ENCODE measurements at regions not wholly inside any gene's neighbourhood (a gene's known extent, or its start where the extent isn't known, plus 50 kb on each side); places are given as distances from the start of the nearest gene placed in this dataset.

DNA sequence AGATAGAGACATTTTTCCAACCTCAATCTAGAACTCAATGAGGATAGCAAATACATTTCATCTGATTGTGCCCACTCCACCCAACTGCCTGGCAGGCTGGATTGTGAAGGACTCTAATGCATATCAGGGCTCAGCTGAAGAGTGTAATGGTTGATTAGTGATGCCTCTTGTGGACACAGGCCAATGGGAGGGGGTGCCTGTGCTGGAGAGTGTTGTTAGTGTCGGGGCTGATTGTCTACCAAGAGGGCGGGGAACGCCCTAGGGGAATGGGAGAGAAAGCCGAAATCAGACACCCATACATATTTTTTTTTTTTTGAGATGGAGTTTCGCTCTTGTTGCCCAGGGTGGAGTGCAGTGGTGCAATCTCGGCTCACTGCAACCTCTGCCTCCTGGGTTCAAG lies 103.7 kb upstream of the SALL4 start:
- H3K4me1 Mint-ChIP-seq: no peaks in the 10 kb centered on the region
- ChIA-PET CTCF (no interaction called here), POLR2A (no interaction called here)
- H3K27me3 Mint-ChIP-seq: peaks cover 2% of the 10 kb centered on the region
- H3K27ac Mint-ChIP-seq: no peak overlapping the region
- no peak overlapping the region for H3K4me3 Mint-ChIP-seq
- DNase-seq: no peak
- no peaks in the 10 kb centered on the region for H3K9me3 Mint-ChIP-seq
- no peaks in the 10 kb centered on the region for H3K36me3 Mint-ChIP-seq (ENCODE audit: low read depth)

DNA sequence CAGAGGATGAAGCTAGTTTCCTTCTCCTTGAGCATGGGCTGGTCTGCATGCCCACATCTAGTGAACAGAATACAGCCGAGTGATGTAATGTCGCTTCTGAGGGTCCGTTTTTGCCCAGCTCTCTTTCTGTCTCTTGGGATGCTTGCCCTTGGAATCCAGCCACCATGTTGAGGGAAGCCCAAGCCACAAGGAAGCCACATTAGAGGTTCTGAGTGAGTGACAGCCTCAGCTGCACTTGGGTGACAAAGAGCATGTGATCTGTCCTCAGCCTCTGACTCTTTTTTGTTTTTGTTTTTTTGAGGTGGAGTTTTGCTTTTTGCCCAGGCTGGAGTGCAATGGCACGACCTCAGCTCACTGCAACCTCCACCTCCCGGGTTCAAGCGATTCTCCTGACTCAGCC lies 100.6 kb upstream of the SALL4 start:
- DNase-seq: no peak
- H3K27ac Mint-ChIP-seq: no peak overlapping the region
- no peaks in the 10 kb centered on the region for H3K27me3 Mint-ChIP-seq
- H3K36me3 Mint-ChIP-seq (ENCODE audit: low read depth): no peaks in the 10 kb centered on the region
- no peaks in the 10 kb centered on the region for H3K4me1 Mint-ChIP-seq
- ChIA-PET POLR2A (no interaction called here), CTCF (no interaction called here)
- H3K9me3 Mint-ChIP-seq: no peaks in the 10 kb centered on the region
- H3K4me3 Mint-ChIP-seq: no peak overlapping the region

DNA sequence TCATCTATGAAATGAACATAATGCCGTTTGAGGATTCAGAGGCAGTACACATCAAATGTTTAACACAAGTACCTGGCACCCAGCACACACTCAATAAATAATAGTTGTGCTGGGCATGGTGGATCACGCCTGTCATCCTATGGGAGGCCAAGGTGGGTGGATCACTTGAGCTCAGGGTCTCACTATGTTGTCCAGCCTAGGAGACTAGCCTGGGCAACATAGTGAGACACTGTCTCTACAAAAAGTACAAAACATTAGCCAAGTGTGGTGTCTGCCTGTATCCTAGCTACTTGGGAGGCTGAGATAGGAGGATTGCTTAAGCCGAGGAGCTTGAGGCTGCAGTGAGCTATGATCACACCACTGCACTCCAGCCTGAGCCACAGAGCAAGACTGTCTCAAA lies 98.1 kb upstream of the SALL4 start:
- no peak for DNase-seq
- Mint-ChIP-seq H3K4me3 (no peak overlapping the region), H3K27ac (no peak overlapping the region), H3K9me3 (no peaks in the 10 kb centered on the region), H3K27me3 (no peaks in the 10 kb centered on the region), H3K36me3 (ENCODE audit: low read depth) (no peaks in the 10 kb centered on the region), H3K4me1 (no peaks in the 10 kb centered on the region)
- ChIA-PET POLR2A (no interaction called here), CTCF (no interaction called here)

DNA sequence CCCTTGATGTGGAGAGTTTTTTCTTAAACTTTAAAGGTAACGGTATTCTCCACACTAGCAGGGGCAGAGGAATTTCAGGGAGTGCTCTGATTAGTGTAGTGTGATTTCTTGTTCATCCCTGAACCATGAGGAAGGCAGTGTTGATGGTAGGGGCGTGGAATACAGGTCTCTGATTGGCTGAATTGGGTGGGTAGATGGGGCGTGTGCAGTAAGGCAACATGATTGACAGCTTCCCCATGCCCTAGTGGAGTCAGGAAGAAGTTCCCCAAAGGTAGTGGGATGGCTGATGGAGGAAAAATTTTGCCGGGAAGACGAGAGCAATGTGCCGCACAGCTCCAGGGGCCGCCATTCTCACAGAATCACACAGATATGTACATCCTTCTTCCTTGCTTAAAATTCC lies 97.4 kb upstream of the SALL4 start:
- no peaks in the 10 kb centered on the region for H3K36me3 Mint-ChIP-seq (ENCODE audit: low read depth)
- H3K4me3 Mint-ChIP-seq: no peak overlapping the region
- ChIA-PET CTCF (no interaction called here), POLR2A (no interaction called here)
- H3K27ac Mint-ChIP-seq: no peak overlapping the region
- H3K4me1 Mint-ChIP-seq: no peaks in the 10 kb centered on the region
- no peaks in the 10 kb centered on the region for H3K27me3 Mint-ChIP-seq
- no peak for DNase-seq
- no peaks in the 10 kb centered on the region for H3K9me3 Mint-ChIP-seq

DNA sequence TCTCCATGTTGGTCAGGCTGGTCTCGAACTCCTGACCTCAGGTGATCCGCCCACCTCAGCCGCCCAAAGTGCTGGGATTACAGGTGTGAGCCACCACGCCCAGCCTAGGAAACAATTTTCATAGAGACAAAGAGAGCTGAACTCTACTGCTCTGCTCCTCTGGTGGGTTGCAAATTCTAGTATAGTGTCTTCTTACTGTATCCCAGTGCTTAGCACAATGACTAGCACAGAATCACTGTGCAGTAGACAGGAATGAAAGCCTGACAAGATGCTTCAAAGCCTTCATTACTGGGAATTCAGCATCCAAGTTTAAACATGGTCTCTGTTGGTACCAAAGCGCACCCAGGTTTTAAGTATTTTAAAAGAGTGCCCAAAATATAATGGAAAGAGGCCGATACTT lies 96.5 kb upstream of the SALL4 start:
- H3K4me3 Mint-ChIP-seq: no peak overlapping the region
- POLR2A ChIA-PET: no interaction called here
- CTCF ChIA-PET: no interaction called here
- no peaks in the 10 kb centered on the region for H3K27me3 Mint-ChIP-seq
- DNase-seq: no peak
- no peaks in the 10 kb centered on the region for H3K36me3 Mint-ChIP-seq (ENCODE audit: low read depth)
- H3K27ac Mint-ChIP-seq: no peak overlapping the region
- H3K4me1 Mint-ChIP-seq: no peaks in the 10 kb centered on the region
- H3K9me3 Mint-ChIP-seq: no peaks in the 10 kb centered on the region

DNA sequence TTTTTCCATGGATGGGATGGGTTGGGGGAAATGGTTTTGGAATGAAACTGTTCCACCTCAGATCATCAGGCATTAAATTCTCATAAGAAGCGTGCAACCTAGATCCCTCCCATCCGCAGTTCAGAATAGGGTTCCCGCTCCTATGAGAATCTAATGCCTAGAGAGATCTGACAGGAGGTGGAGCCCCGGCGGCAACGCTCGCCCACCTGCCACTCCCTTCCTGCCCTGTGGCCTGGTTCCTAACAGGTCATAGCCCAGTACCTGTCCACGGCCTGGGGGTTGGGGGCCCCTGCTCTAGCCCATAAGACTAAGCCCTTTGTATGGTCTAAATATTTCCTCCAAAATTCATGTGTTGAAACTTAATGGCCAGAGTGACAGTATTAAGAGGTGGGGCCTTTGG lies 92.3 kb upstream of the SALL4 start:
- no peaks in the 10 kb centered on the region for H3K36me3 Mint-ChIP-seq (ENCODE audit: low read depth)
- peaks cover 2% of the 10 kb centered on the region for H3K27me3 Mint-ChIP-seq
- H3K4me3 Mint-ChIP-seq: no peak overlapping the region
- H3K9me3 Mint-ChIP-seq: no peaks in the 10 kb centered on the region
- no peak overlapping the region for H3K27ac Mint-ChIP-seq
- POLR2A ChIA-PET: no interaction called here
- H3K4me1 Mint-ChIP-seq: no peaks in the 10 kb centered on the region
- no peak for DNase-seq
- CTCF ChIA-PET: interaction anchor here (0.6 kb wide), 1 partner anchor 14 kb away, joined by 3 read pairs; no protein-coding TSS in a partner anchor

DNA sequence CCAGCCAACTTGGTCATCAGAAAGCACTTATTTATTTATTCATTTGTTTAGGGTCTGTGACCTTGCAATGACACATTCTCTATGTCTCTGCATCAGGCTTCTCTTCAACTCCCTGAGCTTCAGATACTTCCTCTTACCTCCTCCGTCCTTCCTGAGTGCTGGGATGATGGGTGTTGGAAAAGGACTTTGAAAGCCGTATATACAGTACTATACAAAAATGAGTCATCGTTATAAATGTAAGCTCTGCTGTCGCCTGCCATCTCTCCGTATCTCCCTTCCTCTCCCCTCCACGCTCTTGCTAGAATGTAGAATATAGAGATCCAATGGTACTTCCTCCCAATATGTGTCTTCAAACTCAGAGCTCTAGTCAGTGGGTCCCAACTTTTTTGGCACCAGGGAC lies 91.9 kb upstream of the SALL4 start:
- H3K4me3 Mint-ChIP-seq: no peak overlapping the region
- H3K27me3 Mint-ChIP-seq: peaks cover 2% of the 10 kb centered on the region
- H3K4me1 Mint-ChIP-seq: no peaks in the 10 kb centered on the region
- DNase-seq: no peak
- ChIA-PET POLR2A (no interaction called here), CTCF (no interaction called here)
- H3K9me3 Mint-ChIP-seq: no peaks in the 10 kb centered on the region
- H3K36me3 Mint-ChIP-seq (ENCODE audit: low read depth): no peaks in the 10 kb centered on the region
- H3K27ac Mint-ChIP-seq: no peak overlapping the region

DNA sequence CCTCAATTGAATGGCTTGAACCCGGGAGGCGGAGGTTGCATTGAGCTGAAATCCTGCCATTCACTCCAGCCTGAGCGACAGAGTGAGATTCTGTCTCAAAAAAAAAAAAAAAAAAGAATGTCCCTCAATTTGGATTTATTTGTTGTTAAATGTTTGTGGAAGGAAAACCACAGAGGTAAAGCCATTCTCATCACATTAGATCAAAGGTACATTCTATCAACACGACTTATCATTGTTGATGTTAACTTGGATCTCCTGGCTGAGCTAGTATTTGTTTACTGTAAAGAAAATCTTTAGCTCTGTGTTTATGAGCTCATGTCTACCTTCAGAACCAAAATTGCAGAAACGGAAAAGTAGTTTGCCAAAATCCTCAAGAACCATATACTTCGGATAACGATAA lies 91.4 kb upstream of the SALL4 start:
- no peaks in the 10 kb centered on the region for H3K9me3 Mint-ChIP-seq
- CTCF ChIA-PET: no interaction called here
- no peaks in the 10 kb centered on the region for H3K4me1 Mint-ChIP-seq
- H3K4me3 Mint-ChIP-seq: no peak overlapping the region
- DNase-seq: no peak
- no peak overlapping the region for H3K27ac Mint-ChIP-seq
- H3K36me3 Mint-ChIP-seq (ENCODE audit: low read depth): no peaks in the 10 kb centered on the region
- peaks cover 2% of the 10 kb centered on the region for H3K27me3 Mint-ChIP-seq
- POLR2A ChIA-PET: no interaction called here

DNA sequence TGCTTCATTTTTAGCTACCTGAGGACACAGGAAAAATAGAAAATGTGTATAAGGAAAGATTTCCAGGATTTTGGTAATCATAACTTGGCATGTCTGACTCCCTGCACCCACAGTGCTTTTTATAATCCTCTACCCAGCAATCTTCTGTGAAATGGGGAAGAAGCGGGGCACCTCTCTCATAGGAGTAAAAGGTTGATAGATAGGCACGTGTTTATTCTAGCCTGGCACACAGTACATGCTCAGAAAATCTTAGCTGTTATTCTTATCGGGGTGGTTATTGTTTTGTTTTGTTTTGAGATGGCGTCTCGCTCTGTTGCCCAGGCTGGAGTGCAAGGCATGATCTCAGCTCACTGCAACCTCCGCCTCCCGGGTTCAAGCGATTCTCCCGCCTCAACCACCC lies 87.7 kb upstream of the SALL4 start:
- DNase-seq: no peak
- no peak overlapping the region for H3K27ac Mint-ChIP-seq
- H3K4me1 Mint-ChIP-seq: no peaks in the 10 kb centered on the region
- no peaks in the 10 kb centered on the region for H3K9me3 Mint-ChIP-seq
- CTCF ChIA-PET: interaction anchor here (0.8 kb wide), 1 partner anchor 12 kb away, joined by 3 read pairs; no protein-coding TSS in a partner anchor
- no peaks in the 10 kb centered on the region for H3K36me3 Mint-ChIP-seq (ENCODE audit: low read depth)
- POLR2A ChIA-PET: no interaction called here
- no peak overlapping the region for H3K4me3 Mint-ChIP-seq
- peaks cover 2% of the 10 kb centered on the region for H3K27me3 Mint-ChIP-seq

DNA sequence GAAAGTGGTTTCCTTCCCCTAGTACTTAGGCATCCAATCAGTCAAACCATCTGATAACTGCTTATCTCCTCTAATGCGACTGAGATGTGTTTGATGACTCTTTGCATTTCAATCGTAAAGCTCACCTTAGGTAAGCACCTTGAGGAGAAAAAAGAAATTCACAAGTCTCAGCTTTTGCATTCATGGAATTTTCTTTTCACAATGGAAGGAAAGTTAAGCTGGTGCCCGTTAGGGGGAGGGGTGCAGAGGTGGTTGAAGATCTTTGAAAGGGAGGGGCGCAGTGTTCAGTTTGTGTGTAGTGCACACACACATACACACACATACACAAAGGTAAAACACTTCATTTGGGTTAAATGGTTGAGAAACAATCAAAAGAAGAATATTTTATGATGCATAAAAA lies 87.1 kb upstream of the SALL4 start:
- H3K27me3 Mint-ChIP-seq: peaks cover 2% of the 10 kb centered on the region
- no peaks in the 10 kb centered on the region for H3K36me3 Mint-ChIP-seq (ENCODE audit: low read depth)
- ChIA-PET POLR2A (no interaction called here), CTCF (interaction anchor here (0.8 kb wide), 1 partner anchor 12 kb away, joined by 3 read pairs; no protein-coding TSS in a partner anchor)
- no peak overlapping the region for H3K27ac Mint-ChIP-seq
- no peak for DNase-seq
- no peak overlapping the region for H3K4me3 Mint-ChIP-seq
- no peaks in the 10 kb centered on the region for H3K4me1 Mint-ChIP-seq
- H3K9me3 Mint-ChIP-seq: no peaks in the 10 kb centered on the region

DNA sequence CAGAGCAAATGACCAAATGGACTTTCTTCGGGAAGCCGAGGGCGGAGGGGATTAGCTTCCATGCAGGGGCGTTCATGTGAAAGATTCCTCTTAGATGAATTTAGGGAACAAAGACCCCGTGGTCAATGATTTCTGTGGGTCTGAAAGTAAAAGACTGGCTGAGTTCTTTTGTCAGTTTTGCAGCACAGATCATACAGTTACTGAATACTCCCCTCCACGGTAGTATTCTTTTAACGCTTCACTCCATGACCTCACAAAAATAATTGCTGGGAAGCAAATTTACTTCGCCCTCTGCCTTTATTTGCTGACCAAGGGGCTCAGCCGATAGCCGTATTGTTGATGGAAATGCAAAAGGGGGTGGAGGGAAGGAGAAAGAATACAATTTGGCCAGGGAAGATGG lies 86.0 kb upstream of the SALL4 start:
- H3K4me3 Mint-ChIP-seq: no peak overlapping the region
- H3K27me3 Mint-ChIP-seq: no peaks in the 10 kb centered on the region
- no peaks in the 10 kb centered on the region for H3K9me3 Mint-ChIP-seq
- no peak for DNase-seq
- CTCF ChIA-PET: no interaction called here
- H3K27ac Mint-ChIP-seq: no peak overlapping the region
- H3K4me1 Mint-ChIP-seq: no peaks in the 10 kb centered on the region
- no peaks in the 10 kb centered on the region for H3K36me3 Mint-ChIP-seq (ENCODE audit: low read depth)
- POLR2A ChIA-PET: no interaction called here

DNA sequence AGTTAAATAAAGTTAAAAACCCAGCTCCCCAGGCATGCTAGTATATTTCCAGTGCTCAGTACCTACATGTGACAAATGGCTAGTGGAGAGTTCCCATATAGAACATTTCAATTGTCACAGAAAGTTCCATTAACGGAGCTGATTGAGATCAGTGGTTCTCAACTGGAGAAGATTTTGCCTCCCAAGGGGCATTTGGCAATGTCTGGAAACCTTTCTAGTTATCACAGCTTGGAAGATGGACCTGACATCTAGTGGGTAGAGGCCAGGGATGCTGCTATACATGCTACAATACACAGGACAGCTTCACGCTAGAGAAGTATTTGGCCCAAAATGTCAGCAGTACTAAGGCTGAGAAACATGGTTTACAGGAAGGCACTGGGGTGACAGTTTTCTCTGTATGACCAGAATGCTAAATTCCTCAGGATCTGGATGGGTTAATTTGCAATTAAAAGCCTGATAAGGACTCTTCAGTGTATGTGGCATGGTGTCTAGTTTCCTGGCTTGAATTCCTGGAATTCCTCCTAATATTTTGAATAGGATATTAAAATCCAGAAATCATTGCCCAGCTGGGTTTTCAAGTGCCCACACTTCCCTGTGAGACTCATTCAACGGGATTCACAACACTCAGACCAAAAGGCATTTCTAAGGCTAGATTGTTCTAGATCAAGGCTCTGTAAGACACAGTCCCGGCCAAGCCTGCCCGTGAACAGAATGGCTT lies 84.7 kb upstream of the SALL4 start:
- DNase-seq: no peak
- H3K27ac Mint-ChIP-seq: no peak overlapping the region
- H3K36me3 Mint-ChIP-seq (ENCODE audit: low read depth): no peaks in the 10 kb centered on the region
- ChIA-PET CTCF (interaction anchor here (0.6 kb wide), 1 partner anchor 28 kb away, joined by 3 read pairs; no protein-coding TSS in a partner anchor), POLR2A (no interaction called here)
- no peaks in the 10 kb centered on the region for H3K4me1 Mint-ChIP-seq
- no peaks in the 10 kb centered on the region for H3K9me3 Mint-ChIP-seq
- H3K27me3 Mint-ChIP-seq: no peaks in the 10 kb centered on the region
- no peak overlapping the region for H3K4me3 Mint-ChIP-seq

DNA sequence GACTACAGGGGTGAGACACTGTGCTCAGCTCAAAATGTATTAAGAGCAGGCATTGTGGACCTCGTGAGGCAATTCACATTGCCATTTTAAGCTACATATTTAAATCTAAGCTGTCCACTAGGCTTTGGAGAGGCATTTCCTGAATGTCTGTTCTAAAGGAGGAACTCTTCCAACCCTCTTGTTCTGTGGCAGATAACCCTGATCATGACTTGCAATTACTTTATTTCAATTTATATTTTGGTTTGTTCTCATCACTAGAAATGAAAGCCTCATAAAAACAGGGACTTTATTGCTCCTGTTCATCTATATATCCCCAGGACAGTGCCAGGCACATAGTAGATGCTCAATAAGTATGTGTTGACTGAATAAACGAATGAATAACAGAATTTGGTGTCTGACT lies 84.0 kb upstream of the SALL4 start:
- POLR2A ChIA-PET: no interaction called here

DNA sequence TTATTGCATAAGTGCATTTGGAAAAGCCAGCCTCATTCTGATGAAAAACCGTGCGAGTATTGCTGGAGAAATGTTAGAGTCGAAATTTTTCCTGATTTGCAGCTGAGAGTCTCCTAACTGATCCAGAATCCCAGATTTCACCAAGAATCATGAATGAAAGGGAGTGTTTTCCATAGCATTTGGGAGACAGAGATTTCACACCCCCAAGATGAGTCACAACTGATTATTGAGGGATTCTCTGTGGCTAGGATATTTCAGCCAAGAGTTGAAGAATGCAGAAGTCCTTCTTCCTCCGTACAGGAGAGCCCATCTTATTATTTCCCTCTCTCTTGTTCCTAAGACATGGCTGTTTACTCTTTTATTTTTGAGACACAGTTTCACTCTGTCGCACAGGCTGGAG lies 82.2 kb upstream of the SALL4 start:
- POLR2A ChIA-PET: no interaction called here
- Mint-ChIP-seq H3K36me3 (ENCODE audit: low read depth) (no peaks in the 10 kb centered on the region), H3K4me1 (no peaks in the 10 kb centered on the region), H3K4me3 (no peak overlapping the region), H3K27ac (no peak overlapping the region), H3K27me3 (no peaks in the 10 kb centered on the region), H3K9me3 (no peaks in the 10 kb centered on the region)
- DNase-seq: no peak
- CTCF ChIA-PET: no interaction called here

More for the DNA sequence above, 84.0 kb upstream of the SALL4 start:
- CTCF ChIA-PET: no interaction called here
- Mint-ChIP-seq H3K36me3 (ENCODE audit: low read depth) (no peaks in the 10 kb centered on the region), H3K4me1 (no peaks in the 10 kb centered on the region), H3K9me3 (no peaks in the 10 kb centered on the region), H3K27ac (no peak overlapping the region), H3K4me3 (no peak overlapping the region), H3K27me3 (no peaks in the 10 kb centered on the region)
- no peak for DNase-seq
